CD4-positive, alpha-beta memory T cell (primary cell): ENCODE measurements at regions not wholly inside any gene's neighbourhood (a gene's known extent, or its start where the extent isn't known, plus 50 kb on each side); places are given as distances from the start of the nearest gene placed in this dataset.

Source experiments
- CTCF ChIA-PET: fragments of 350-600 bp; sonication (Branson Sonifier 250); formaldehyde crosslinking; loops from one replicate; lab custom pipeline; 2021; ENCODE audit warnings: inconsistent platforms; ENCODE audit not compliant: partially characterized antibody; lab: Charles Lee
- POLR2A ChIA-PET: fragments of 350-600 bp; sonication (Branson Sonifier 250); formaldehyde crosslinking; loops from one replicate; lab custom pipeline; 2021; ENCODE audit not compliant: partially characterized antibody; lab: Charles Lee
- DNase-seq, 5 donors: peaks; one replicate each; pipeline versions ENCODE4 v3.0.0 to v3.0.0-alpha.2; 2020 to 2022; ENCODE audit warnings: mixed read lengths in 1 of 5
- H3K27ac ChIP-seq: one replicate; pipeline ENCODE4 v1.7.0; 2013; ENCODE audit warnings: low read depth, low read length
- H3K27me3 ChIP-seq: 2 replicates; pipeline ENCODE4 v1.7.0; 2013; ENCODE audit warnings: mild to moderate bottlenecking, low read length, moderate library complexity; ENCODE audit not compliant: insufficient read depth
- H3K36me3 ChIP-seq: 2 replicates; pipeline ENCODE4 v1.7.0; 2013; ENCODE audit warnings: mild to moderate bottlenecking, low read length, moderate library complexity; ENCODE audit not compliant: insufficient read depth
- H3K4me1 ChIP-seq: 2 replicates; pipeline ENCODE4 v1.7.0; 2013; ENCODE audit warnings: mild to moderate bottlenecking, low read length, moderate library complexity; ENCODE audit not compliant: insufficient read depth
- H3K4me3 ChIP-seq, 2 donors: one replicate each; pipeline ENCODE4 v1.7.0; 2013; ENCODE audit warnings: low read length in 2 of 2, mild to moderate bottlenecking in 1 of 2
- H3K9me3 ChIP-seq, 2 donors: one replicate each; pipeline ENCODE4 v1.7.0; 2013; ENCODE audit warnings: low read length in 2 of 2, control low read depth in 1 of 2; ENCODE audit not compliant: control insufficient read depth in 1 of 2
- H3K27ac Mint-ChIP-seq, 7 donors: one replicate each; pipeline ENCODE4 v1.8.0; 2020 to 2021; ENCODE audit warnings: mixed read lengths in 7 of 7, mild to moderate bottlenecking in 6 of 7, inconsistent platforms in 3 of 7, moderate library complexity in 3 of 7
- H3K27me3 Mint-ChIP-seq, 2 donors: one replicate each; pipeline ENCODE4 v1.8.0; 2020 to 2021; ENCODE audit warnings: mixed read lengths in 2 of 2
- H3K36me3 Mint-ChIP-seq, 2 donors: one replicate each; pipeline ENCODE4 v1.8.0; 2020 to 2021; ENCODE audit warnings: mixed read lengths in 2 of 2, inconsistent platforms in 1 of 2, mild to moderate bottlenecking in 1 of 2
- H3K4me1 Mint-ChIP-seq, 4 donors: one replicate each; pipeline ENCODE4 v1.8.0; 2020 to 2021; ENCODE audit warnings: mixed read lengths in 4 of 4, mild to moderate bottlenecking in 1 of 4
- H3K4me3 Mint-ChIP-seq, 8 donors: one replicate each; pipeline ENCODE4 v1.8.0; 2020 to 2021; ENCODE audit warnings: mixed read lengths in 8 of 8, mild to moderate bottlenecking in 7 of 8, moderate library complexity in 6 of 8, inconsistent platforms in 3 of 8
- H3K9me3 Mint-ChIP-seq, 8 donors: one replicate each; pipeline ENCODE4 v1.8.0; 2020 to 2021; ENCODE audit warnings: mixed read lengths in 8 of 8, mild to moderate bottlenecking in 5 of 8, inconsistent platforms in 3 of 8, moderate library complexity in 1 of 8
- intact Hi-C: fragments of 100-400 bp; cut with micrococcal nuclease; formaldehyde crosslinking; loops from one replicate; pipeline ENCODE4 v1.15.1; 2023

- Mint-ChIP-seq H3K27ac (no peak overlapping the region), H3K27me3 (peaks cover 0 to 3% of the 10 kb centered on the region in 2 donors), H3K9me3 (peaks cover 0 to 2% (median 0%) of the 10 kb centered on the region in 8 donors), H3K4me3 (no peak overlapping the region), H3K4me1 (no peaks in the 10 kb centered on the region), H3K36me3 (no peaks in the 10 kb centered on the region)
- intact Hi-C loops: no loop called here
- no peak overlapping the region for H3K4me3 ChIP-seq
- no peaks in the 10 kb centered on the region for H3K4me1 ChIP-seq
- ChIA-PET POLR2A (no interaction called here), CTCF (no interaction called here)
- no peak overlapping the region for H3K27ac ChIP-seq
- no peaks in the 10 kb centered on the region for H3K27me3 ChIP-seq
- H3K9me3 ChIP-seq: no peaks in the 10 kb centered on the region
- DNase-seq: no peak
- H3K36me3 ChIP-seq: no peaks in the 10 kb centered on the region
Measured at GRCh38 chr12:41962171-41962572, 182.5 kb downstream of the GXYLT1 start.

GRCh38 chr12:41959271-41959670 is 185.4 kb downstream of the GXYLT1 start:
- ChIA-PET POLR2A (no interaction called here), CTCF (no interaction called here)
- no peak overlapping the region for H3K27ac ChIP-seq
- H3K27me3 Mint-ChIP-seq: no peaks in the 10 kb centered on the region
- no peaks in the 10 kb centered on the region for H3K4me1 Mint-ChIP-seq
- H3K27me3 ChIP-seq: no peaks in the 10 kb centered on the region
- no peak for DNase-seq
- no peak overlapping the region for H3K27ac Mint-ChIP-seq
- H3K36me3 Mint-ChIP-seq: no peaks in the 10 kb centered on the region
- H3K9me3 ChIP-seq: no peaks in the 10 kb centered on the region
- no peaks in the 10 kb centered on the region for H3K36me3 ChIP-seq
- no peak overlapping the region for H3K4me3 ChIP-seq
- intact Hi-C loops: no loop called here
- H3K4me3 Mint-ChIP-seq: no peak overlapping the region
- H3K4me1 ChIP-seq: no peaks in the 10 kb centered on the region
- H3K9me3 Mint-ChIP-seq: no peaks in the 10 kb centered on the region

GRCh38 chr12:41956353-41956752 is 188.3 kb downstream of the GXYLT1 start:
- no peaks in the 10 kb centered on the region for H3K4me1 ChIP-seq
- CTCF ChIA-PET: no interaction called here
- H3K9me3 ChIP-seq: no peaks in the 10 kb centered on the region
- no peak for DNase-seq
- POLR2A ChIA-PET: no interaction called here
- Mint-ChIP-seq H3K36me3 (no peaks in the 10 kb centered on the region), H3K27me3 (peaks cover 2 to 3% of the 10 kb centered on the region in 2 donors), H3K27ac (no peak overlapping the region), H3K4me3 (no peak overlapping the region), H3K9me3 (peaks cover 0 to 2% (median 0%) of the 10 kb centered on the region in 8 donors), H3K4me1 (no peaks in the 10 kb centered on the region)
- no peak overlapping the region for H3K27ac ChIP-seq
- intact Hi-C loops: no loop called here
- no peak overlapping the region for H3K4me3 ChIP-seq
- no peaks in the 10 kb centered on the region for H3K27me3 ChIP-seq
- no peaks in the 10 kb centered on the region for H3K36me3 ChIP-seq

GRCh38 chr12:41950455-41950854 is 194.2 kb downstream of the GXYLT1 start:
- Mint-ChIP-seq H3K4me1 (no peaks in the 10 kb centered on the region), H3K36me3 (no peaks in the 10 kb centered on the region), H3K4me3 (no peak overlapping the region), H3K27me3 (peaks cover 2 to 10% of the 10 kb centered on the region in 2 donors), H3K27ac (no peak overlapping the region), H3K9me3 (peaks cover 0 to 17% (median 13%) of the 10 kb centered on the region in 8 donors)
- intact Hi-C loops: no loop called here
- Histone ChIP-seq H3K36me3 (no peaks in the 10 kb centered on the region), H3K27me3 (no peaks in the 10 kb centered on the region), H3K9me3 (peaks cover 0 to 4% of the 10 kb centered on the region in 2 donors), H3K4me1 (no peaks in the 10 kb centered on the region), H3K27ac (no peak overlapping the region), H3K4me3 (no peak overlapping the region)
- no peak for DNase-seq
- ChIA-PET POLR2A (no interaction called here), CTCF (interaction anchor here (0.6 kb wide), 1 partner anchor 75 kb away, joined by 3 read pairs; no protein-coding TSS in a partner anchor)

GRCh38 chr12:41946106-41946505 is 198.6 kb downstream of the GXYLT1 start:
- Histone ChIP-seq H3K4me3 (no peak overlapping the region), H3K36me3 (no peaks in the 10 kb centered on the region), H3K27ac (no peak overlapping the region), H3K9me3 (peaks cover 0 to 4% of the 10 kb centered on the region in 2 donors), H3K4me1 (no peaks in the 10 kb centered on the region), H3K27me3 (no peaks in the 10 kb centered on the region)
- no peak for DNase-seq
- peaks cover 3 to 29% (median 20%) of the 10 kb centered on the region in 8 donors for H3K9me3 Mint-ChIP-seq
- ChIA-PET CTCF (no interaction called here), POLR2A (no interaction called here)
- H3K36me3 Mint-ChIP-seq: no peaks in the 10 kb centered on the region
- no peak overlapping the region for H3K27ac Mint-ChIP-seq
- peaks cover 6 to 7% of the 10 kb centered on the region in 2 donors for H3K27me3 Mint-ChIP-seq
- no peaks in the 10 kb centered on the region for H3K4me1 Mint-ChIP-seq
- intact Hi-C loops: no loop called here
- no peak overlapping the region for H3K4me3 Mint-ChIP-seq

- Histone ChIP-seq H3K9me3 (peaks cover 0 to 4% of the 10 kb centered on the region in 2 donors), H3K27me3 (no peaks in the 10 kb centered on the region), H3K27ac (no peak overlapping the region), H3K4me3 (no peak overlapping the region), H3K4me1 (no peaks in the 10 kb centered on the region), H3K36me3 (no peaks in the 10 kb centered on the region)
- DNase-seq: no peak
- Mint-ChIP-seq H3K9me3 (peaks cover 3 to 29% (median 20%) of the 10 kb centered on the region in 8 donors), H3K27ac (no peak overlapping the region), H3K36me3 (no peaks in the 10 kb centered on the region), H3K4me1 (no peaks in the 10 kb centered on the region), H3K4me3 (no peak overlapping the region), H3K27me3 (peaks cover 6 to 7% of the 10 kb centered on the region in 2 donors)
- ChIA-PET POLR2A (no interaction called here), CTCF (no interaction called here)
- intact Hi-C loops: no loop called here
Measured at GRCh38 chr12:41944216-41944615, 200.5 kb downstream of the GXYLT1 start.

- Mint-ChIP-seq H3K4me1 (no peaks in the 10 kb centered on the region), H3K4me3 (no peak overlapping the region), H3K27ac (no peak overlapping the region), H3K36me3 (no peaks in the 10 kb centered on the region), H3K9me3 (peaks cover 3 to 29% (median 20%) of the 10 kb centered on the region in 8 donors), H3K27me3 (peaks cover 6 to 7% of the 10 kb centered on the region in 2 donors)
- Histone ChIP-seq H3K27ac (no peak overlapping the region), H3K4me3 (no peak overlapping the region), H3K27me3 (no peaks in the 10 kb centered on the region), H3K36me3 (no peaks in the 10 kb centered on the region), H3K4me1 (no peaks in the 10 kb centered on the region), H3K9me3 (peaks cover 0 to 4% of the 10 kb centered on the region in 2 donors)
- POLR2A ChIA-PET: no interaction called here
- intact Hi-C loops: no loop called here
- no peak for DNase-seq
- CTCF ChIA-PET: no interaction called here
Measured at GRCh38 chr12:41943671-41944070, 201.0 kb downstream of the GXYLT1 start.

- Mint-ChIP-seq H3K4me1 (no peaks in the 10 kb centered on the region), H3K27ac (no peak overlapping the region), H3K9me3 (peaks cover 3 to 29% (median 20%) of the 10 kb centered on the region in 8 donors), H3K36me3 (no peaks in the 10 kb centered on the region), H3K4me3 (no peak overlapping the region), H3K27me3 (peaks cover 6 to 8% of the 10 kb centered on the region in 2 donors)
- ChIA-PET POLR2A (no interaction called here), CTCF (no interaction called here)
- Histone ChIP-seq H3K27me3 (no peaks in the 10 kb centered on the region), H3K4me3 (no peak overlapping the region), H3K27ac (no peak overlapping the region), H3K36me3 (no peaks in the 10 kb centered on the region), H3K4me1 (no peaks in the 10 kb centered on the region), H3K9me3 (peaks cover 0 to 4% of the 10 kb centered on the region in 2 donors)
- no peak for DNase-seq
- intact Hi-C loops: no loop called here
Measured at GRCh38 chr12:41942354-41942753, 202.3 kb downstream of the GXYLT1 start.
